ENCODE measurements at regions not wholly inside any gene's neighbourhood (a gene's known extent, or its start where the extent isn't known, plus 50 kb on each side); places are given as distances from the start of the nearest gene placed in this dataset.

DNA sequence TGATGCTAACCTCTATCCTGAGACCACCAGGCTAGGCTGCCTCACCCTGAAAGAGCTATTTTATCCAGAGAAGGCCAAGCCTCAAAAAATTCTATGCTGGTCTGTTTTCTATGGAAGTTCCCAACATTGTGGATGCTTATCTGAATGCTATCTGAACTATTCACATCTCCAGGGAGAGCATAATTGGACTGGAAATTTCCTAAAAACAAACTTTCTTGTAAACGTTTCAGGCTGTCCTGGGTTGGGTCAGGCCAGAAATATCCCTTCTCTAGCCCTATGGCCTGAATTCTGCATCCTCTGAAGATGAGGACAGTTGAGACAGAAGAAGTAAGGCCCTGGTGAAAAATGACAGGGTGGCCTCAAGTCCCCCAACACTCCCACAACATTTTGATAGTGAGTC, 706.4 kb upstream of the NR2F2 start:
- TF ChIP-seq, protein P1, sequence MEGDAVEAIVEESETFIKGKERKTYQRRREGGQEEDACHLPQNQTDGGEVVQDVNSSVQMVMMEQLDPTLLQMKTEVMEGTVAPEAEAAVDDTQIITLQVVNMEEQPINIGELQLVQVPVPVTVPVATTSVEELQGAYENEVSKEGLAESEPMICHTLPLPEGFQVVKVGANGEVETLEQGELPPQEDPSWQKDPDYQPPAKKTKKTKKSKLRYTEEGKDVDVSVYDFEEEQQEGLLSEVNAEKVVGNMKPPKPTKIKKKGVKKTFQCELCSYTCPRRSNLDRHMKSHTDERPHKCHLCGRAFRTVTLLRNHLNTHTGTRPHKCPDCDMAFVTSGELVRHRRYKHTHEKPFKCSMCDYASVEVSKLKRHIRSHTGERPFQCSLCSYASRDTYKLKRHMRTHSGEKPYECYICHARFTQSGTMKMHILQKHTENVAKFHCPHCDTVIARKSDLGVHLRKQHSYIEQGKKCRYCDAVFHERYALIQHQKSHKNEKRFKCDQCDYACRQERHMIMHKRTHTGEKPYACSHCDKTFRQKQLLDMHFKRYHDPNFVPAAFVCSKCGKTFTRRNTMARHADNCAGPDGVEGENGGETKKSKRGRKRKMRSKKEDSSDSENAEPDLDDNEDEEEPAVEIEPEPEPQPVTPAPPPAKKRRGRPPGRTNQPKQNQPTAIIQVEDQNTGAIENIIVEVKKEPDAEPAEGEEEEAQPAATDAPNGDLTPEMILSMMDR (IDR thresholded peaks at IDR 0.05), result no peak
- TF ChIP-seq POLR2AphosphoS5 (IDR thresholded peaks at IDR 0.05) (no peak), POLR2A (IDR thresholded peaks at IDR 0.05) (no peak)
